ENCODE measurements at regions not wholly inside any gene's neighbourhood (a gene's known extent, or its start where the extent isn't known, plus 50 kb on each side); places are given as distances from the start of the nearest gene placed in this dataset.

GRCh38 chrX:39714471-39714870 lies 383.3 kb downstream of the BCOR start:
- DNase-seq (ENCODE audit: low read depth), result no peak
- TF ChIP-seq CTCF (conservative IDR thresholded peaks at IDR 0.05; ENCODE audit: low read depth, low read length), result no peak

GRCh38 chrX:39716401-39716800 lies 381.4 kb downstream of the BCOR start:
- no peak for DNase-seq (ENCODE audit: low read depth)
- TF ChIP-seq CTCF (conservative IDR thresholded peaks at IDR 0.05; ENCODE audit: low read depth, low read length), result no peak
- H3K4me3 ChIP-seq (ENCODE audit: low read length), result no peak overlapping the region

More at GRCh38 chrX:39714471-39714870, 383.3 kb downstream of the BCOR start:
- no peak overlapping the region for H3K4me3 ChIP-seq (ENCODE audit: low read length)

DNA sequence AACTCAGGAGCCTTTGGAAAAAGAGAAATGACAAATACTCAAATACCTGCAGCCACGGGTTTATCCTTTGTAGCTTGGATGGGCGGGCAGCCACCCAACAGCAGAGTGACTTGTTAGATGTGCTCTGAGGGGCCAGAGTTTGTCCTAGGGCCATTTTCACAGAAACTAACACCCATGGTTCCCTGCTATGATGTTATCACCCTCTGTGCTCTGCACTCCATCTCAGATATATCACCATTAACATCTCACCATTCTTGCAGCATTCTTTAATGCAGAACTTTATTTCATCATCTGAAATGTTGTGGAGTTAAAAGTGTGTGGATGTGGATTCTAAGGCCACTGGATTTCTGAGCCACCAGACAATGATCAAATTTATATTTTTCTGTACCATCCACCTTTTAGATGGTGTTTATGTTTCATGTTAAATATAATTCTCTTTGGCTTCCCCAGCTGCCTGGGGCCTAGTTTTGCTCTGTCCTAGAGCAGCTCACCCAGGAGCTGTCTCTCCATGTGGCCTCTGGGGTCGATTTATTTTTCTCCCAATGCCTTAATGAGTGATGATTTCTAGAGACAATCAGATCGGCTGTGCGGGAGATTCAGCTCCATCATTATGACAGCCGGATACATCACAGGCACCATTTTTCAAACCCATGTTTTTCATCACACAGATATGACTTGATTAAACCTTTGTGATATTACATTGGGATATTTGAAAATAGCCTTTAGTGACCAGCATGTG lies 380.8 kb downstream of the BCOR start:
- no peak overlapping the region for H3K4me3 ChIP-seq (ENCODE audit: low read length)
- TF ChIP-seq CTCF (conservative IDR thresholded peaks at IDR 0.05; ENCODE audit: low read depth, low read length), result no peak

GRCh38 chrX:39718981-39719380 lies 378.8 kb downstream of the BCOR start:
- DNase-seq (ENCODE audit: low read depth), result no peak
- no peak for TF ChIP-seq CTCF (conservative IDR thresholded peaks at IDR 0.05; ENCODE audit: low read depth, low read length)
- H3K4me3 ChIP-seq (ENCODE audit: low read length), result no peak overlapping the region

More for the DNA sequence above, 380.8 kb downstream of the BCOR start:
- no peak for DNase-seq (ENCODE audit: low read depth)

GRCh38 chrX:39720945-39721344 lies 376.8 kb downstream of the BCOR start:
- no peak for TF ChIP-seq CTCF (conservative IDR thresholded peaks at IDR 0.05; ENCODE audit: low read depth, low read length)
- H3K4me3 ChIP-seq (ENCODE audit: low read length), result no peak overlapping the region
- DNase-seq (ENCODE audit: low read depth), result no peak

DNA sequence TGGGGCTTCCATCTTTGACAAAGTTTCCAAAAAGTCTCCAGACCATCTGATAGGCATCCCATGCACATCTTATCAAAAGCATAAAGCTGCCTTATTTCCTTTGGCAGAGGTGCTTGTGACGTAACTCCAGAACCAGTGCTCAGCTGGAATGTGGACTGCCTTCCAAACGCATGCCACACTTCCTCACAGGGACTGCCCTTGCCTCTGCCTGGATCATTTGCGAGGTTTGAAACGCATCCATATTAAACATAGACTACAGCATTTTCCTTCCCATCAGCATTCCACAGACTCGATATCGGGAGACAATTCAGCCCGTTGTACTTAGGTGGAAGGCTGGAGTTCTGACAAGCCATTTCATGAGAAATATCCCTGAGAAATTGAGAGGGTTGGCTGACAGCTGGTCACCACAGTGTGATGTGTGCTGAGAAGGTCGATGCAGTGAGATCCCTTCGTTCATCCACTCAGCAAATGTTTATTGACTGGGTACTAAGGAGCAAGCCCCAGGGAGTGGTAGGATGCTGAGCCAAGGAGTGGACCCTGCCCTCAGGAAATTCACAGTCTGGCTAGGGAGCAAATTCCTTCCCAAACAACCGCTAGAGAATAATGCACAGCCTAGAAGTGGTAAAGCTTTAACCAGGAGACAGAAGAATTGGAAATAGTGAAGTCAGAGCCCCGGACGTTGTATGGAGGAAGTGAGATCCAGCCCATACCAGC lies 376.0 kb downstream of the BCOR start:
- TF ChIP-seq CTCF (conservative IDR thresholded peaks at IDR 0.05; ENCODE audit: low read depth, low read length), result no peak
- no peak overlapping the region for H3K4me3 ChIP-seq (ENCODE audit: low read length)
- no peak for DNase-seq (ENCODE audit: low read depth)

DNA sequence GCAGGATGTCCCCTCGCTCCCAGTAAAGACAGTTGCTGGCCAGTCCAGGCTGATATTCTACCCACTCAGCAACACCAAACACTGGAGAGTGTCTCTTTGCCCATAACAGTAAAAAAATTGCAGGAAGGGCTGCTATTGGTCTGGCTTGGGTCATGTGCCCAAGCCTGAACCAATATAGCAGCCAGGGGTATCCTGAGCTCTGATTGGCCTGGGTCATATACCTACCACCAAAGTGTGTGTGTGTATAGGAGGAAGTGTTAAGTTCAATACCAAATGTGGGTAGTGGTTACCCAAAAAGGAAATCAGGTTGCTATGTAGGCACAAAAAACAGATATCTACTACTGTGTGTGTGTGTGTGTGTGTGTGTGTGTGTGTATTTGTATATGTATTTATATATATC lies 373.2 kb downstream of the BCOR start:
- no peak for TF ChIP-seq CTCF (conservative IDR thresholded peaks at IDR 0.05; ENCODE audit: low read depth, low read length)
- DNase-seq (ENCODE audit: low read depth), result no peak
- H3K4me3 ChIP-seq (ENCODE audit: low read length), result no peak overlapping the region
